Left colon (tissue), 2 donors: ENCODE measurements at regions not wholly inside any gene's neighbourhood (a gene's known extent, or its start where the extent isn't known, plus 50 kb on each side); places are given as distances from the start of the nearest gene placed in this dataset.

Experiments used
- ATAC-seq: fragments of 200-7000 bp; cut with Tn5 transposase; one replicate; pipeline ENCODE4 v1.9.1; 2020; ENCODE audit warnings: mild to moderate bottlenecking, moderate library complexity
- DNase-seq, 2 donors: peaks; one replicate each; pipeline ENCODE4 v3.0.0-alpha.2; 2020
- intact Hi-C, 2 donors: fragments of 100-400 bp; cut with DNase I in 1 of 2; cut with micrococcal nuclease in 1 of 2; formaldehyde crosslinking; loops; one replicate each; pipeline versions ENCODE4 v1.11.2 to v1.14.0; 2022; cut with DNase I, micrococcal nuclease
- donor health status: DM: no; HTN: no; CAD: no.
- donor health status: DM: yes; HTN: yes; CAD: no.

DNA sequence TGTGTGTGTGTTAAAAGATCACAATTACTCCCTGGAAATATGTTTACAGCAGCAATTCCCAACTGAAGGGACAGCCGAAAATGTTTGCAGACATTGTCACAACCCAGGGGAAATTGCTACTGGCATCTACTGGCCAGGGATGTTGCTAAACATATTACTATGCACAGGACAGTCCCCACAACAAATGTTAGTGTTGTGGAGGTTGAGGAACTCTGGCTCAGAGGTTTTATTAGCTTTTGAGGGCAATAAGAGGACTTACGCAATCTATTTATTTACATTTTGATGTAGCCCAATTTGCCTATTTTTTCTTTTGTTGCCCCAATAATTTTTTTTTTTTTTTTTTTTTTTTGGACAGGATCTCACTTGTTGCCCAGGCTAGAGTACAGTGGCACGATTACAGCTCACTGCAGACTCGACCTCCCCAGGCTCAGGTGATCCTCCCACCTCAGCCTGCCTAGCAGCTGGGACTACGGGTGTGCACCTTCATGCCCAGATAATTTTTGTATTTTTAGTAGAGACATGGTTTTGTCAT lies 154.1 kb downstream of the RPS12 start:
- no peak for DNase-seq
- ATAC-seq, result no peak
- intact Hi-C loops, result no loop called here

DNA sequence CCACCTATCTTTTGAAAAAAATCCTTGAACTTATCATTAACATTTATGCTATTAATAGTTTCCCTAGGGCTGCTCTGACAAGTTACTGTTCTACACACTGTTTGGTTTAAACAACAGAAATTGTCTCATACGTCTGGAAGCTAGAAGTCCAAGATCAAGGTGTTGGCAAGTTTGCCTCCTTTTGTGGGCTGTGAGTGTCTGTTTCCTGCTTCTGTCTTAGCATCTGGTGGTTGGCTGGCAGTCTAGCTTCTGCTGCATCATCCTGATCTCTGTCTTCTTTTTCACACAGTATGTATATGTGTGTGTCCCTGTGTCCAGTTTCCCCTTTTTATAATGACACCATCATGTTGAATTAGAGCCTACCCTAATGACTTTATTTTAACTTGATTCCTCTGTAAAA lies 154.8 kb downstream of the RPS12 start:
- intact Hi-C loops, result no loop called here
- no peak for ATAC-seq
- no peak for DNase-seq

DNA sequence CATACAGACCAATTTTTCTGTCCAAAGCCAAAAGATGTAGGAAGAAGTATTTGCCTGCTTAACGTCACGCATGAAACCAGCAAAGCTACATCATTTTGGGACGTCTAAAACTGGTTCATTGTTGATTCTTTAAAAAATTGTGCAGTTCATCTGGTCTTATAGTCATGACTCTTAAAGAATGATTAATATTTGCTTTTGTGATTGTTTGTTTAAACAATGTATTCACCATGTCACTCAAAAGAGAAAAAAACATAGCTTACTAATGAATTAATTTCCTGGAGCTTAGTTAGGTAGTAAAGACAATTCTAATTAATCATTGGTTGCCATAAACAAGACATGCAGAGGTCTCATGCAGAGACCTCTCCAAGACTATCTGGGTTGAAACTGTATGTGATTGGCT lies 157.3 kb downstream of the RPS12 start:
- intact Hi-C loops, result no loop called here
- DNase-seq, result no peak
- ATAC-seq, result no peak

DNA sequence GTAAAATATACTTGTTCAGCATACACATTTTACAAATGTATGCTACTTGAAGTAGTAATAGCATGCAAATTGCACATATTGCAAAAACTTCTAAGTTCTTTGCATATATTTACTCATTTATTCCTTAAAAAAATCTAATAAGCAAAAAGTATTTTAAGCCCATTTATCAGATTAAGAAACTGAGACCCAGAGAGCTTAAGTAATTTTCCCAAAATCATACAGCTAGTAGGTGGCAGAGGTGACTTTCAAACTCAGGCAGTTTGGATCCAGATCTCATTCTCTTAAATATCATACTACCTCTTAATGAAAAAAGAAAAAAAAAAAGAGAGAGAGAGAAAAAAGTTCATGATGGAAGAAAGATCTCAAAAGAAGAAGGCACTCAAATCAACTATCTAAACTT lies 157.9 kb downstream of the RPS12 start:
- intact Hi-C loops, result no loop called here
- ATAC-seq (no peak), DNase-seq (no peak)

DNA sequence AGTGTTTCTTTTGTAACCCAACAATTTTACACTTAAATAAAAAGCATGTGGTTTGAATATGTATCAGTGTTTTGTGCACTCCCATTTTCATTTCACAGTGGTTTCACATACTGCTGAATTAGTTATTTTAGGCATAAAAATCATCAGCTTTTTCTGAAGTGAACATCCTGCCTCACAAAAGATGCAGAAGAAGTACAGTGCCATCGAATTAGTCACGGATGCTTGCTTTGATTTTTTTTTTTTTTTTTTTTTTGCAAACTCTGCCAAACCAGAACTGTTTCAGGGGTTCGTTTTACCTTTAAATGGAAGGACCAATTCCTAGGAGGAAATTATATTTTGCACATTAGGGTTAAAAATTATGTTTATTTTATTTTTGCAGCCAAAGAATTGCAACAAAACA lies 158.6 kb downstream of the RPS12 start:
- ATAC-seq (no peak), DNase-seq (no peak)
- intact Hi-C loops, result no loop called here

DNA sequence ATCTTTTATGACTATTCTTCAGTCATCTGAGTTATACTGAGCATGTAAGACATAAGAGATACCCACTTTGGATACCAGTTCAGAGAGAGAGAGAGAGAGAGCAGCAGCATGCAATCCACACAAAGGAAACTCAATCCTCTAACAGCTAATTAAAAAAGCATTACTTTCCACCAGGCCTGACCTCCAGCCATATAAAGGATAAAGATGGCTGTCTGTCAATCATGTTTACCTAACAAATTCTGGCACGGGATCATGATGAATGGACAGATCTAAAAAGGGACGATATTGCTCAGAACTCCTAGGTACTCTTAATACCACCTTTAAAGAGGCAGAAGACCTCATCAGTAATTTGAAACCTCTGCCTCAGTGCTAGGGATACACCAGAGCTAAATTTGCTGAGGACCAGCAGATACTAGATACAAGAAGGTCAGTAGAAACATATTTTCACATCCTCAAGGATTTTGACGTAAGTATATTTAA lies 159.2 kb downstream of the RPS12 start:
- intact Hi-C loops, result no loop called here
- ATAC-seq (no peak), DNase-seq (no peak)

DNA sequence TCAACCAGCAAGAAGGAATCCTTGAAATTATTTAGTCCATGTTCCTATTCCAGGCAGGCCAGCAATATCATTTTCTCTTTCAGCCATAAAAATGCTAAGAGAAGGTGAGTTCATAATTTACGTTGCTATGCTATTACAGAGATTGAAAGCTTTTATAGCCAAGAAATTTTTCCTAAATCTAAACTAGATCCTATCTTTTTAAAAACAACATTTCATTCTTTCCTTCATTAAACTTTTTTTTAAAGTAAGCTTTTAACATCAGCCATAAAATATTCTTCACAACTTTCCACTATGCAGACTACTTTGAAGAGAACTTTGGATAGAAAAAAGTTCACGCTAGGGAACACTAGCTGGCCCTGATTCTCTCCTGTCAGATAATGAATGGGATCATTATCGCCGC lies 159.8 kb downstream of the RPS12 start:
- DNase-seq (no peak), ATAC-seq (no peak)
- intact Hi-C loops, result no loop called here

DNA sequence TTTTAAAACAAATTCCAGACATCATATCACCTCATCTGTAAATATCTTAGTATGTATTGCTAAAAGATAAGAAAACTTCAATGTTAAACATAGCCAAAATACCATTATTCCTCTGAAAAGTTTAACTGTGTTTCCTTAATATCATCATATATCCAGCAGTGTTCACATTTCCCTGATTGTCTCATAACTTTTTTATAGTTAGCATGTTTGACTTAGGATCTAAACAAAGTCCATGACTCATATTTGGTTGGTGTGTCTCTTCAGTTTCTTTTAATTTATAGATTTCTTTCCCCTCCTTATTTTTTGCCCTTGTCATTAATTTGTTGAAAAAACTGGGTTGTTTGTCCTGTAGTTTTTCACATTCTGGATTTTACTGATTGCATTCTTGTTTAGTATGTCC lies 163.0 kb downstream of the RPS12 start:
- intact Hi-C loops, result no loop called here
- ATAC-seq (no peak), DNase-seq (no peak)

DNA sequence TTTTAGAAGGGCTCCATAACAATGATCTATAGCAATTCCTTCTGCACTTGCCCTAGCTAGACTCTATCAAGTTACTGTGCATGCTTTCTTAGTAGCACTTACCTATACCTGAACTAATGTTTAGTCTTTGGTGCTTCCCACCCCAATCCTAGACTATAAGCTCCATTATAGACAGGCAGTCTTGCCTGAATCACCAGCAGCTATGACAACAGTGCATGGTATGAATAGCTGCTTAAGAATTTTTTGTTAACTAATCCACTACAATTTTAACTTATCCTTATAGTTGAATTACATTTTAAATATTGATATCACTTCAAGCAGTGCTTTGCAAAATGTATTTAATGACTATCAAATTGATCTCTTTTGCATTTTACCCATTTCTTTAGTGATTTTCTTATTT lies 164.3 kb downstream of the RPS12 start:
- intact Hi-C loops, result no loop called here
- ATAC-seq, result no peak
- DNase-seq, result no peak

DNA sequence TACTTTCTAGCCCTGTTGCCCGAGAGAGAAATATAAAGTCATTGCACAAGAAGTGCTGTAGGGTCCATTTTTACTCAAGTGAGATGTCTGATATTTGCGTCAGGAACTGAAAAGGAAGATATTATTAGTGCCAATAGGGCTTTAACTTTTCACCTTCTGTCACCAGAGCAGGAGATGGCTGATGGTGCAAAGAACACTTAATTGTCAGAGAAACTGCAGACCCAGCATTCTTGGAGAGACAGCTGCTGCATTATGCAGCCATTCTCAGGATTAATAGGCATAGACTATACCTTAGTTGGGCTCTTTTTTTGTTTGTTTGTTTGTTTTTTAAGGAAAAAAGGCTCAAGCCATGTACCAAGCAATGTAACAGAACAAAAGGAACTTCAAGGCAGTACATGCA lies 179.4 kb downstream of the RPS12 start:
- DNase-seq, result no peak
- intact Hi-C loops, result no loop called here
- ATAC-seq, result no peak

DNA sequence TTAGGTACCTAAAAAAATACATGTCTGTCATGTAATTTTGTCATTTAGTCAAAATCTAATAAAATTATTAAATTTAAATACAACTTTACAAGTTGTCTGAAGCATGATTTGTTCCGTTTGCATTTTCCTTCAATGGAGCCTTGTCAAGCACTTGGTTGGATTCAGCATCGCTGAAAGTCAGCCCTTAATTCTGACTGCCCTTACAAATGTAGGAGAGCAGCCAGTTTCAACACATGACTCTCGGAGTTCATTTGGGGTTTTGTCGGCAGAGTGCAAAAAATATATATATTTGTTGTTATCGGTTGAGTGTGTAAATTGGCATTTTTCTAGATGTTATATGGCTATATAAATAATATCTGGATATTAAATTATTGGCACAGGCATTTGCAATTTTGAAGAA lies 180.6 kb downstream of the RPS12 start:
- intact Hi-C loops, result no loop called here
- no peak for DNase-seq

DNA sequence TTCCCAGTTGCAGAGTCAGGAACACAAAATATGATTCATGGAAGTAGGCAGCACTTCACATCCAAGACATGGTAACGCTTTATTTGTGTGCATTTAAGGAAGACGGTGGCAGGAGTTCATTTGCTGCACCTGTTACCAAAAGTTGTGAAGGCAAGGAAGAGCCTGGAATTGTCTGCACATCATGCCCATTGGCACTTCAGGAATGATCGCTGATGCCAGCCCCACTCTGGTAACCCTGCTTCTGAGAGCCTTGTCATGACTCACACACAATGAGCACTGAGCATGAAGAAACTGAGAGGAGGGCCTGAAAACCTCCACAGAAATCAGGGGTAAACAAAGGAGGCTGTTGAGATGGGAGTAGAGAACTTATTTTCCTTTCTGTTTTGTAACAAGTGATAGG lies 181.1 kb downstream of the RPS12 start:
- DNase-seq (no peak), ATAC-seq (no peak)
- intact Hi-C loops, result no loop called here

More for the DNA sequence above, 180.6 kb downstream of the RPS12 start:
- no peak for ATAC-seq

DNA sequence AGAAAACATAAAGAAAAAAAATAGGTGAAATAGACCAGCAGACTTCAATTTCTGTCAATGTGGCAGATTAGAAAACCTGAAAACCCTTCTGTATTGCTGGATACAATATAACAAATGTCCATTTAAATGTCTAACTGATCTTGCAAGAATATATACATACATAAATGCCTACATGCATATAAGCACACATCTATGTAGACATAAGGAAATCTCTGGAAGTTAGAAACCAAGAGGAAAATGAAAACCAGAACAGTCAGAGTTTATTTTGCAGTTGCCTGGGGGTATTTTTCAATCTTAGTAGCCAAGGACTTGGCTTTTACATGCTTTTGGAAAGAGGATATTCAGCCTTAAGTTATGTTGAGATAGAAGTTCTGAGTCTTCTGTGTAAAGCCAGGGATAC lies 184.0 kb downstream of the RPS12 start:
- DNase-seq (no peak), ATAC-seq (no peak)
- intact Hi-C loops, result no loop called here

DNA sequence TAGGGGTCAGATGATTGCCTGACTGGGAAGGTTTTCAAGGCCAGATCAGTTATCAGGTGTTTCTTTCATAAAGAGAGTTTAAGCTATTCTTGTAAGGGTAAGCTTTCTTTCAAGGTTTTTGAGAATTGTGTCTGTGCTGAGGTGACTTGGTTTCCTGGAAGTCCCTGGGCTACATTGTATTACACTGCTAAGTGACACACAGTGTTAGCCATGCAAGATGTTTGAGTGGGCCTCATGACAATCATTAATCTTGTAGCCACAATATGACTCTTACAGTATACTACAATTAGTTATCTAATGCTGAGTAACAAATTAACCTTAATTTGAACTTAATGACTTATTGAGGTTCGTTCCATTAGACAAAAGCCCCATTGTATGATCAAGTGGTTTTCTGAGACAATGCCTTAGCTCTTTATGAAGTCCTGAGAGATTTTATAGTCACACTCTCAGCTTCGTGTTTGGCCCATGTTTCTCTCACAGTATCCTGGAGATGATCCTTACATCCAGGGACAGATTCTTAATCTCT lies 186.7 kb downstream of the RPS12 start:
- ATAC-seq (no peak), DNase-seq (no peak)
- intact Hi-C loops, result no loop called here

DNA sequence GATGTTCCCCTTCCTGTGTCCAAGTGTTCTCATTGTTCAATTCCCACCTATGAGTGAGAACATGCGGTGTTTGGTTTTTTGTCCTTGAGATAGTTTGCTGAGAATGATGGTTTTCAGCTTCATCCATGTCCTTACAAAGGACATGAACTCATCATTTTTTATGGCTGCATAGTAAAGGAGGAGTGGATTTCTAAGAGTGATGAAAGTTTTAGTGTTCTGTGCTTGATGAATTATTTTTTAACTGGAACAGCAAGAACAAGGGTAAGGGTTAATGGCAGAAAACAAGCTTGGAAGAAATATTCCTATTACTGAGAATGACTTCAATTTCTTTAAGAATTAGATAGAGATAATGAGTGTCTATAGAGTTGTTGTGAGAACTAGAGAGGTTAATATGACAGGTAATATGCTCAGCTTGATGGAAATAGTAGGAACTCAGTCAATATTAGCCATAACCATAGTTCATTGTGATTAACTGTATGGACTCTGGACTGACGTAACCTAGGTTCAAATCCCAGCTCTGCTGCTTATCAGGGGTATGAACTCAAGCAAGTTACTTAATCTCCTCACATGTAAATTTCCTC lies 190.0 kb downstream of the RPS12 start:
- ATAC-seq, result no peak
- DNase-seq, result no peak
- intact Hi-C loops, result no loop called here

DNA sequence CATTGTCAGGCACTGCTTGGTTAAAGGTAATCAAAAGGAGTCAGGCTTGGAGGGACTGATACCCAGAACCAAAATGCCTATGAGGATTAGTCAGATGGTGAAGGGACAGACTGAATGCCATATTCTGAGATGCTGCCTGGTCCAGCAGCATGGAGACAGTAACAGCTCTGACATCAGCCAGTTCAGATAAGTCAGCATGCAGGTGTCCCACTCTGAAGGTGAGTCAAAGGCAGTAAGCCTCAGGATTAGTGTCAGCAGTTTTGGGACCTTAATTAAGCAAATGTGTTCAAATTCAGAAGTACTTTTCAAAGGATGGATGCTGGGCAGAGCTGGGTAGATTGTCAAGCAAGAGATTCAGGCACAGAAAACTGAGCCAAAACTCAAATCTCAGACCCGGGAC lies 198.4 kb downstream of the RPS12 start:
- no peak for DNase-seq
- intact Hi-C loops, result no loop called here
- no peak for ATAC-seq

DNA sequence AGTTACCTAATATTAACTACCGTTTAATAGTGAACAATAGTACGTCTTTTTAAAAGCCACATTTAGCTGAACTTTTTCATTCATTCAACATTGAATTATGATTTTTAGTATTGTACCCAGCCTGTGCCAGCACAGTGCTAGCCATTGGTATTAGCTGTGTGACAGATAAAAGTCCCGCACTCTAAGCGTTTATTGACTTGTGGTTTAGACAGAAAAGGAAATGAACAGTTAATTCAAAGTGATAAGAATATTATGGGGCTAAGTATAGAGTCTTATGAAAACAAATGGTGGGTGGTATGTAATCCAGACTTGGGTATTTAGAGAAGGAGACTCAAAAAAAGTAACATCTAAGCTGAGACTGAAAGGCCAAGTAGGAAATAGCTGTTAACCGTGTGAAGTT lies 202.3 kb downstream of the RPS12 start:
- no peak for DNase-seq
- intact Hi-C loops, result no loop called here

DNA sequence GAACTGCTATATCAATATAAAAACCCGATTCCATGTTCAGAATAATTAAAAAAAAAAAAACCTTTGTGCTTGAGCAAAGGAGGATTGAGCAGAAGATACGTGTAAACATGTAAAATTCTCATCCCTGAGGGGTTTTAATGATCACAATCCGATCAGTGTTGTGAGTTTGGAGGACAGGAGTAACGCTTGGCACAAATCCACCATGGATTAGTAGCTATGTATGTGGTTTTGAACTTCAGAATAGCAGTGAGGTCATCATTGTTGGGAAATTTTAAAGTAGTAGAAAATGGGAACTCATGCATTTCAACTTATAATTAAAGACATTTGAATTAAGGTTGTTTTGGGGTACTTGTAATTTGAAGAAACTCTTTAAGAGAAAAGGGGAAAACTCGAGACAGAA lies 203.2 kb downstream of the RPS12 start:
- ATAC-seq (no peak), DNase-seq (no peak)
- intact Hi-C loops, result no loop called here

More for the DNA sequence above, 202.3 kb downstream of the RPS12 start:
- no peak for ATAC-seq

DNA sequence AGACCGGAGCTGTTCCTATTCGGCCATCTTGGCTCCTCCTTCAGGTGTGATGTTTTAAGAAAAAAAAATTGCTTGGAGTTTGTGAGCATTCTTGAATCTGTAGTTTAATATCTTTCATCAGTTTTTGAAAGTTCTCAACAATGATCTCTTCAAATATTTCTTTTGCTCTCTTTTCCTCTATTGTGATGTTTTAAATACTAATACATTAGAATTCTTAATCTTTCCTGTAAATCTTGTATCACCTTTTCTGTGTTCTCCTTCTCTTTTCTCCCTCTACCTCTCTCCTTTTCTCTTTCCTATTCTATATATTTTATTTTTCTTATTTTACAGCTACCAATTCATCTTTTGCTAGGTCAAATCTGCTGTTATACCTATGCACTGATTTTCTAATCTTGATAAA lies 212.3 kb downstream of the RPS12 start:
- DNase-seq (no peak), ATAC-seq (no peak)
- intact Hi-C loops, result no loop called here

DNA sequence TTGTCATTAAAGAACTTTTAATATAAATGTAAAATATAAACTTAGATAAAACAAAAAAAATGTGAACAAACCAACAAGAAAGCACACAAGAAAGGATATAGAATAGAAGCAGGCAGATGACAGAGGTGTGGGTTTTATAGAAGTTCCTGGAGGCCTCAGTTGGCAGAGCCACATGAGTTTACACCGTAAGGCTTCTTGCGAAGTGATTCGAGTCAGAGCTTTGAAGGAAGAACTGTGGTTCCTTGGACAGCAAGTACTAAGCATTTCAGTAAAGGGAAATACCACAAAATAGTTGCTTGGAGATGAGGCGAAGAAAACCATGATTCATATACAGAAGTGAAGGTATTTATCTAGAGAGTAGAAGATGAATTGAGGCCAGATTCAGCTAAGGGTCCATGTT lies 207.9 kb upstream of the EYA4 start:
- no peak for ATAC-seq
- intact Hi-C loops, result no loop called here
- DNase-seq, result no peak

DNA sequence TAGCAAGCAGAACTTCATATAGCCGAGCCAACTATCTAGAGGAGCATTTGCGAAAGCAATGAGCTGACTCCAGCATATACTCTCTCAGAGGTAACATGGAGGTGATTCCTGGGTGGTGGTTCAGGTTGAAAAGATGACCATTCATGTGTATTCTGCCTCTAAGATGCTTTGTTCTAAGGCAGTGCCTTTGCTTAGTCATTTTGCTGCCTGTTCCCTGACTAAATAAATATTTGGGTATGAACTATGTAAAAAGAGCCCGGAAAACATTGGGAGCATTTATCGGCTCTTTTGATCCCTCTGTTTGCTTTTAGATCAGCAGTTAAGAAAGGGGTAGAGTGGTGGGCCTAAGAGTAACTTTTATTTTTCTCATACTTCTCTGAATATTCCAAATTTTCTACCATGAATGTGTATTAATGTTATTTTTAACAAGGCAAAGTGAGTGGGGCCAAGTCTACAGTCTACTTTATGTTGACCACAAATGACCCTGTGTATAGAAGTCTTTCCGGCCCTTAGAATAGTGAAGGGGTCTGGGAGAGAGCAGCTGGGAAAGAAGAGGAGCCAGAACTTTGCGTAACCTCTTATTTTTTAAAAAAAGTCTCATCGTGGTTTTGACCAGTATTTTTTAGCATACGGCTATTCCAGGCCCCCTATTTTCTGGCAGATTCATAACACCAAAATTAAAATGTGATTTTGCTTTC lies 206.5 kb upstream of the EYA4 start:
- no peak for DNase-seq
- no peak for ATAC-seq
- intact Hi-C loops, result no loop called here
